HG03439 (cell line): ENCODE measurements at regions not wholly inside any gene's neighbourhood (a gene's known extent, or its start where the extent isn't known, plus 50 kb on each side); places are given as distances from the start of the nearest gene placed in this dataset.
"Not testable (repeated sequence)": the region's sequence is repeated elsewhere in the genome, so short reads cannot be mapped to it uniquely, and the experiment has no call there.

ENCODE experiments used
- ATAC-seq: cut with Tn5 transposase; IDR thresholded peaks from one replicate; pipeline ENCODE4 v1.9.1; 2021; ENCODE audit warnings: mild to moderate bottlenecking, moderate library complexity; ENCODE audit not compliant: unreplicated experiment

- ATAC-seq: no peak
Measured at GRCh38 chr3:180409170-180409569, 192.8 kb upstream of the TTC14 start.

GRCh38 chr3:180409883-180410282, 192.1 kb upstream of the TTC14 start:
- no peak for ATAC-seq

GRCh38 chr3:180414157-180414556, 187.8 kb upstream of the TTC14 start:
- ATAC-seq: no peak

GRCh38 chr3:180416111-180416594, 185.8 kb upstream of the TTC14 start:
- no peak for ATAC-seq

- ATAC-seq: no peak
Measured at GRCh38 chr3:180417241-180417640, 184.7 kb upstream of the TTC14 start.

- no peak for ATAC-seq
Measured at GRCh38 chr3:180420016-180420415, 181.9 kb upstream of the TTC14 start.

- ATAC-seq: no peak
Measured at GRCh38 chr3:180420804-180421203, 181.2 kb upstream of the TTC14 start.

GRCh38 chr3:180421221-180421620, 180.7 kb upstream of the TTC14 start:
- ATAC-seq: no peak

GRCh38 chr3:180421721-180422120, 180.2 kb upstream of the TTC14 start:
- no peak for ATAC-seq

- not testable (repeated sequence) for ATAC-seq
Measured at GRCh38 chr3:180424305-180424704, 177.7 kb upstream of the TTC14 start.

- ATAC-seq: no peak
Measured at GRCh38 chr3:180430896-180431295, 171.1 kb upstream of the TTC14 start.

- ATAC-seq: no peak
Measured at GRCh38 chr3:180433152-180433551, 168.8 kb upstream of the TTC14 start.

- ATAC-seq: no peak
Measured at GRCh38 chr3:180447136-180447535, 154.8 kb upstream of the TTC14 start.

- ATAC-seq: not testable (repeated sequence)
Measured at GRCh38 chr3:180448407-180448806, 153.6 kb upstream of the TTC14 start.

- no peak for ATAC-seq
Measured at GRCh38 chr3:180457225-180457624, 144.7 kb upstream of the TTC14 start.

GRCh38 chr3:180466401-180467011, 135.5 kb upstream of the TTC14 start:
- ATAC-seq: no peak

GRCh38 chr3:180467177-180467576, 134.8 kb upstream of the TTC14 start:
- no peak for ATAC-seq

- ATAC-seq: no peak
Measured at GRCh38 chr3:180469149-180469548, 132.8 kb upstream of the TTC14 start.

GRCh38 chr3:180478695-180479094, 123.3 kb upstream of the TTC14 start:
- ATAC-seq: no peak

- ATAC-seq: no peak
Measured at GRCh38 chr3:180492047-180492446, 109.9 kb upstream of the TTC14 start.

- no peak for ATAC-seq
Measured at GRCh38 chr3:180496995-180497394, 105.0 kb upstream of the TTC14 start.

GRCh38 chr3:180516368-180516767, 85.6 kb upstream of the TTC14 start:
- ATAC-seq: no peak

GRCh38 chr3:180523040-180523439, 78.9 kb upstream of the TTC14 start:
- no peak for ATAC-seq
